ENCODE measurements at regions not wholly inside any gene's neighbourhood (a gene's known extent, or its start where the extent isn't known, plus 50 kb on each side); places are given as distances from the start of the nearest gene placed in this dataset.

DNA sequence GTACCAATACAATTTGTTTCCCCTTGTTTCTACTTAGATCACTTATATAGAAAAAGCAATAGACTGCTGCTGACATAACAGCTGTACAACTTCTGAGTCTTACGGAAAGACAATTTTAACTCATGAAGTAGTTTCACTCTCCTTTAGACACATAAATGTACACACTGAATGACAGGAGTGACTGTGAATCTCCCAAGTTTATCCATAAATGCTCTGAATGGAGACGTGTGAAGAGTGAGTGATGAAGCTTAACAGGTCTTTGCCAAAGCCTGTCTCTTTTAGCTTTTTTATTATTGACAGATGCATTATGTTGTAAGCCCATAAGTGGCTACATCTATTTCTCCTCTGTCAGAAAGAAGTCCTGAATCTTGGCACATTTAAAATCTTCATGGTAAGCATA is 265.9 kb downstream of the TRIM36 start:
- intact Hi-C loops (cut with DNase I), result no loop called here
- no peaks in the 10 kb centered on the region for H3K36me3 ChIP-seq
- no peaks in the 10 kb centered on the region for H3K9me3 ChIP-seq
- H3K27me3 ChIP-seq, result no peaks in the 10 kb centered on the region
- H3K4me3 ChIP-seq, result no peak overlapping the region
- no peaks in the 10 kb centered on the region for H3K4me1 ChIP-seq
- H3K27ac ChIP-seq, result no peak overlapping the region
- TF ChIP-seq, protein P1, sequence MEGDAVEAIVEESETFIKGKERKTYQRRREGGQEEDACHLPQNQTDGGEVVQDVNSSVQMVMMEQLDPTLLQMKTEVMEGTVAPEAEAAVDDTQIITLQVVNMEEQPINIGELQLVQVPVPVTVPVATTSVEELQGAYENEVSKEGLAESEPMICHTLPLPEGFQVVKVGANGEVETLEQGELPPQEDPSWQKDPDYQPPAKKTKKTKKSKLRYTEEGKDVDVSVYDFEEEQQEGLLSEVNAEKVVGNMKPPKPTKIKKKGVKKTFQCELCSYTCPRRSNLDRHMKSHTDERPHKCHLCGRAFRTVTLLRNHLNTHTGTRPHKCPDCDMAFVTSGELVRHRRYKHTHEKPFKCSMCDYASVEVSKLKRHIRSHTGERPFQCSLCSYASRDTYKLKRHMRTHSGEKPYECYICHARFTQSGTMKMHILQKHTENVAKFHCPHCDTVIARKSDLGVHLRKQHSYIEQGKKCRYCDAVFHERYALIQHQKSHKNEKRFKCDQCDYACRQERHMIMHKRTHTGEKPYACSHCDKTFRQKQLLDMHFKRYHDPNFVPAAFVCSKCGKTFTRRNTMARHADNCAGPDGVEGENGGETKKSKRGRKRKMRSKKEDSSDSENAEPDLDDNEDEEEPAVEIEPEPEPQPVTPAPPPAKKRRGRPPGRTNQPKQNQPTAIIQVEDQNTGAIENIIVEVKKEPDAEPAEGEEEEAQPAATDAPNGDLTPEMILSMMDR (IDR thresholded peaks at IDR 0.05), result no peak
- no peak for DNase-seq (ENCODE audit: low spot score in 2 of 2)

DNA sequence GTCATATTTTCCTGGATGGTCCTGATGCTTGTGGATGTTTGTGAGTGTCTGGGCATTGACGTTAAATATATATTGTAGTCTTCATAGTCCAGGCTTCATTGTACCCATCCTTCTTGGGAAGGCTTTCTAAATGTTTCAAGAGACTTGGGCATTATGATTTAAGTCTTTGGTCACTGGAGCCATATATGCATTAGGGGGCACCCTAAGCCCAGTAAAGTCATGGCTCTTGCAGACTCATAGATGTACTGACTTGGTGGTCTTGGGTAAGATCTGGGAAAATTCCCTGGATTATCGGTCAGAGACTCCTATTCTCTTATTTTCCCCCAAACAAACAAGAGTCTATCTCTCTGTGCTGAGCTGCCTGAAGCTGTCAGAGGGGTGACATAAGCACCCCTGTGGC is 271.1 kb downstream of the TRIM36 start:
- H3K27ac ChIP-seq, result no peak overlapping the region
- no peaks in the 10 kb centered on the region for H3K36me3 ChIP-seq
- TF ChIP-seq, protein P1 (IDR thresholded peaks at IDR 0.05), result no peak
- H3K27me3 ChIP-seq, result no peaks in the 10 kb centered on the region
- no peaks in the 10 kb centered on the region for H3K9me3 ChIP-seq
- no peak overlapping the region for H3K4me3 ChIP-seq
- no peak for DNase-seq (ENCODE audit: low spot score in 2 of 2)
- no peaks in the 10 kb centered on the region for H3K4me1 ChIP-seq
- intact Hi-C loops (cut with DNase I), result no loop called here

DNA sequence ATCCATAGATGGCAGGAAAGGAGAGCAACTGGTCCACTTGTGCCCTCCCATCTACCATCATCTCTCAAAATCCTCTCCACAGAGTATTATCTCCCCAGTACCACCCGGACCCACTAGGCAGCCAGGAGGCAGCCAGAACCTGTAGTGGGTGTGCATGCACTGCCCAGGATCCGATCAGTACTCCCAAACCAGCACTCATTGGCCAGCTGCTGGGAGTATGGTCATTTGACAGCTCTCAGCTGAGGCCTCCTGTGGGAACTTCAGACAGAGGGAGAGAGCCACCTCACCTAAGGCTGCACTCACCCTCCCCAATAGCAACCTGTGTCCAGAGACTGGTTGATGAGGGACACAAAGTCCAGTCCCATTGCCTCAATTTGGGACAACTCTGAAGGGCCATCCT is 286.0 kb downstream of the TRIM36 start:
- Histone ChIP-seq H3K27me3 (no peaks in the 10 kb centered on the region), H3K9me3 (no peaks in the 10 kb centered on the region), H3K4me1 (no peaks in the 10 kb centered on the region), H3K4me3 (no peak overlapping the region), H3K36me3 (no peaks in the 10 kb centered on the region), H3K27ac (no peak overlapping the region)
- TF ChIP-seq, protein P1 (IDR thresholded peaks at IDR 0.05), result no peak
- intact Hi-C loops (cut with DNase I), result no loop called here
- DNase-seq (ENCODE audit: low spot score in 2 of 2), result no peak

DNA sequence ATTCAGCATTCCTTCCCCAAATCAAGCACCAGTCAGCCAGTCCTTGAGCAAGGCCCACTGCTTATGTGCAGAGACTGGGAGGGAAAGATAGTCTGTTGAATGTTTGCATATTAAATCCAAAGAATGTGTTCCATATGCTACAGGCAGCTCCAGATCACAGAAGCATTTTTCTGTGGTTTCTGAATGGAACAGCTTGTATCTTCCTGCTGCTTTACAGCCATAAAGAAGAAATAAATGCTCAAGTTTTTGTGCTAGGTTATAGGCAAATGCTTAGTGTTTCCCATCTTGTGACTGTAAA is 310.3 kb downstream of the TRIM36 start:
- no peaks in the 10 kb centered on the region for H3K4me1 ChIP-seq
- no peak overlapping the region for H3K4me3 ChIP-seq
- no peaks in the 10 kb centered on the region for H3K36me3 ChIP-seq
- no peaks in the 10 kb centered on the region for H3K27me3 ChIP-seq
- intact Hi-C loops (cut with DNase I), result no loop called here
- H3K9me3 ChIP-seq, result peaks cover 0 to 2% of the 10 kb centered on the region in 2 donors
- no peak overlapping the region for H3K27ac ChIP-seq
- DNase-seq (ENCODE audit: low spot score in 2 of 2), result no peak
- TF ChIP-seq, protein P1 (IDR thresholded peaks at IDR 0.05), result no peak

DNA sequence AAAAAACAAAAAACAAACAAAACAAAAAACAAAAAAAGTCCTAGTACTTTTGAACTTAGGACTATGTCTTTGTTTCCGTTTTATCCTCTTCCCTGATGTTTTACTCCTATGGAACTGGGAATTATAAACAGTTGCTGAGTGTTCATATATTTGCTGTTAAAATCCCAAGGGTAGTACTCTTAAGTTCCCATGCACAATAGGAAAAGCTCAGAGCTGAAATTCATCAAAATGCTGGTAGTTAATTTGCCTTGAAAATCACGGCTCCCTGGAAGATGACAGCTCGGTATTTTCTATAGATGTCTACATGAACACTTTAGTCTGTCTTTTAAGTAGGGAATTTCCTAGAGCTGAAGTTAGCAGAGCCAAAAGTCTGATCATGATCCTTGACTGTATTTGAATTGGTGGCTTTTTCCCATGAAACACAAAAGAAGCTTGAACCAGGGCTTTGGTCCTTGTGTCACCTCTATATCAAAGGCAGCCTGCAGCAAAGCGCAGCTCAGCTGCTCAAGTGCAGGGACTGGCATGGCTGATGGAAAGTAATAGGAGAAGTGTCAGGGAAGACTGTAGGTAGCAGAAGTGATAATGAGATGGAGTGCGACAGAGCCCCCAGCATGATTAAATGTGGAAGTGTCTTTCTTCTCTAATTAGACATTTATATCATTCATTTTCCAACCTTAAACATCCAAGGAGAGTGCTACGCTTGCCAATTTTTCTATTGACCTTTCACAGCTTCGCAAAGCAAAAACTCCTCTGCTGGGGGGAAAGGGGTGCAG is 310.9 kb downstream of the TRIM36 start:
- Histone ChIP-seq H3K27me3 (no peaks in the 10 kb centered on the region), H3K4me3 (no peak overlapping the region), H3K4me1 (no peaks in the 10 kb centered on the region), H3K27ac (no peak overlapping the region), H3K9me3 (peaks cover 0 to 2% of the 10 kb centered on the region in 2 donors), H3K36me3 (no peaks in the 10 kb centered on the region)
- DNase-seq (ENCODE audit: low spot score in 2 of 2), result no peak
- intact Hi-C loops (cut with DNase I), result no loop called here
- TF ChIP-seq, protein P1 (IDR thresholded peaks at IDR 0.05), result no peak
